DND-41 (cell line): ENCODE measurements at regions not wholly inside any gene's neighbourhood (a gene's known extent, or its start where the extent isn't known, plus 50 kb on each side); places are given as distances from the start of the nearest gene placed in this dataset.

Experiments
- ATAC-seq: fragments of 200-7000 bp; cut with Tn5 transposase; 3 replicates; pipeline ENCODE4 v1.9.1; 2021; ENCODE audit warnings: low read depth; ENCODE audit not compliant: insufficient read depth
- DNase-seq: peaks from one replicate; pipeline ENCODE4 v3.0.0-alpha.2; 2020
- H2AFZ ChIP-seq: 2 replicates; pipeline ENCODE4 v1.6.0; 2012; ENCODE audit warnings: low read depth, low read length
- H3K27ac ChIP-seq: 2 replicates; pipeline ENCODE4 v1.5.1; 2012; ENCODE audit warnings: low read length, inconsistent platforms
- H3K27me3 ChIP-seq: fragments of 200-600 bp; sonication (generic); 2 replicates; pipeline ENCODE4 v1.6.0; 2012; ENCODE audit warnings: low read length, mild to moderate bottlenecking, inconsistent platforms; ENCODE audit not compliant: insufficient read depth, poor library complexity
- H3K36me3 ChIP-seq: 2 replicates; pipeline ENCODE4 v1.5.1; 2012; ENCODE audit warnings: low read length, inconsistent platforms; ENCODE audit not compliant: insufficient read depth
- H3K4me1 ChIP-seq: 2 replicates; pipeline ENCODE4 v1.5.1; 2012; ENCODE audit warnings: mild to moderate bottlenecking, low read length; ENCODE audit not compliant: insufficient read depth
- H3K4me2 ChIP-seq: 2 replicates; pipeline ENCODE4 v1.6.0; 2012; ENCODE audit warnings: mild to moderate bottlenecking, moderate library complexity, low read length, inconsistent platforms; ENCODE audit not compliant: insufficient read depth
- H3K4me3 ChIP-seq, 2 experiments: fragments of 200-600 bp in 1 of 2; shearing (Covaris generic) in 1 of 2; 2 replicates each; pipeline ENCODE4 v1.5.1; 2012 to 2016; ENCODE audit warnings: inconsistent platforms in 2 of 2, low read length in 2 of 2, mild to moderate bottlenecking in 2 of 2, low read depth in 1 of 2, moderate library complexity in 1 of 2
- H3K79me2 ChIP-seq: 2 replicates; pipeline ENCODE4 v1.6.0; 2012; ENCODE audit warnings: low read length, inconsistent platforms; ENCODE audit not compliant: insufficient read depth
- H3K9ac ChIP-seq: 2 replicates; pipeline ENCODE4 v1.6.0; 2012; ENCODE audit warnings: low read depth, mild to moderate bottlenecking, inconsistent platforms, low read length, moderate library complexity
- H3K9me3 ChIP-seq: 2 replicates; pipeline ENCODE4 v1.5.1; 2012; ENCODE audit warnings: low read length, moderate library complexity, mild to moderate bottlenecking, inconsistent platforms; ENCODE audit not compliant: insufficient read depth, severe bottlenecking
- H4K20me1 ChIP-seq: 2 replicates; pipeline ENCODE4 v1.6.0; 2012; ENCODE audit warnings: low read length; ENCODE audit not compliant: insufficient read depth
- CTCF ChIP-seq: IDR thresholded peaks from 2 replicates; pipeline ENCODE4 v1.5.1; 2012; ENCODE audit warnings: borderline replicate concordance, low read length, moderate library complexity, mild to moderate bottlenecking; ENCODE audit not compliant: poor library complexity, severe bottlenecking; ENCODE audit errors: extremely low read depth
- EZH2 ChIP-seq: IDR thresholded peaks from 3 replicates; pipeline ENCODE4 v1.6.1; 2012; ENCODE audit warnings: borderline replicate concordance, low read depth, mild to moderate bottlenecking, moderate library complexity, low read length, inconsistent platforms; ENCODE audit not compliant: severe bottlenecking

- H4K20me1 ChIP-seq = no peaks in the 10 kb centered on the region
- TF ChIP-seq EZH2 (no peak), CTCF (no peak)
- H3K4me3 ChIP-seq = no peak overlapping the region
- no peak for DNase-seq
- H3K36me3 ChIP-seq = no peaks in the 10 kb centered on the region
- no peak overlapping the region for H3K27ac ChIP-seq
- no peak overlapping the region for H3K4me2 ChIP-seq
- no peak for ATAC-seq
- H3K9ac ChIP-seq = no peak overlapping the region
- no peaks in the 10 kb centered on the region for H3K4me1 ChIP-seq
- H3K79me2 ChIP-seq = no peaks in the 10 kb centered on the region
- H3K9me3 ChIP-seq = no peaks in the 10 kb centered on the region
- no peak overlapping the region for H2AFZ ChIP-seq
- H3K27me3 ChIP-seq = no peaks in the 10 kb centered on the region
These were observed 147.8 kb upstream of the KLF3 start for GRCh38 chr4:38516190-38516589.

- no peak for TF ChIP-seq EZH2
- no peak for TF ChIP-seq CTCF
- Histone ChIP-seq H3K36me3 (no peaks in the 10 kb centered on the region), H4K20me1 (no peaks in the 10 kb centered on the region), H3K79me2 (no peaks in the 10 kb centered on the region), H3K27me3 (no peaks in the 10 kb centered on the region), H3K4me3 (no peak overlapping the region), H3K4me2 (no peak overlapping the region), H3K9me3 (no peaks in the 10 kb centered on the region), H3K9ac (no peak overlapping the region), H3K27ac (no peak overlapping the region), H3K4me1 (no peaks in the 10 kb centered on the region), H2AFZ (no peak overlapping the region)
- ATAC-seq = no peak
- no peak for DNase-seq
These were observed 144.3 kb upstream of the KLF3 start for GRCh38 chr4:38519666-38520065.

- Histone ChIP-seq H3K27ac (no peak overlapping the region), H3K27me3 (no peaks in the 10 kb centered on the region), H3K4me3 (no peak overlapping the region), H3K36me3 (no peaks in the 10 kb centered on the region), H3K4me2 (no peak overlapping the region), H3K9me3 (no peaks in the 10 kb centered on the region), H3K4me1 (no peaks in the 10 kb centered on the region), H3K79me2 (no peaks in the 10 kb centered on the region), H4K20me1 (no peaks in the 10 kb centered on the region), H3K9ac (no peak overlapping the region), H2AFZ (no peak overlapping the region)
- no peak for DNase-seq
- TF ChIP-seq EZH2 (no peak), CTCF (no peak)
- no peak for ATAC-seq
These were observed 140.9 kb upstream of the KLF3 start for GRCh38 chr4:38523054-38523453.
